ENCODE measurements at regions not wholly inside any gene's neighbourhood (a gene's known extent, or its start where the extent isn't known, plus 50 kb on each side); places are given as distances from the start of the nearest gene placed in this dataset.

GRCh38 chrX:8404926-8405325 is 59.7 kb upstream of the VCX3B start:
- Histone ChIP-seq H3K4me1 (ENCODE audit: insufficient read depth, low read length) (peaks cover 2% of the 10 kb centered on the region; the same call in 1 of the 2 replicates), H3K14ac (ENCODE audit: insufficient read depth, low read length) (no peak overlapping the region), H3T11ph (ENCODE audit: low read length) (no peak overlapping the region), H2BK12ac (ENCODE audit: insufficient read length, low read depth, low read length) (no peak overlapping the region), H3K27me3 (ENCODE audit: insufficient read depth, low read length) (no peaks in the 10 kb centered on the region), H3K56ac (ENCODE audit: insufficient read length, low read depth, low read length) (no peak overlapping the region), H3K79me2 (ENCODE audit: insufficient read depth, low read length) (no peaks in the 10 kb centered on the region), H2BK5ac (ENCODE audit: insufficient read length, low read length) (no peak overlapping the region), H3K23me2 (ENCODE audit: insufficient read length, low read depth, low read length, poor library complexity, severe bottlenecking) (no peaks in the 10 kb centered on the region), H3K4me2 (ENCODE audit: insufficient read depth, insufficient read length, low read length) (no peak overlapping the region), H2AK5ac (ENCODE audit: insufficient read length, low read length) (no peak overlapping the region), H4K91ac (ENCODE audit: insufficient read length, low read depth, low read length) (no peak overlapping the region), H3K79me1 (ENCODE audit: insufficient read depth, low read depth, low read length, poor library complexity, severe bottlenecking) (no peaks in the 10 kb centered on the region), H3K4ac (ENCODE audit: low read depth, low read length) (no peak overlapping the region), H4K5ac (ENCODE audit: insufficient read length, low read depth, low read length) (no peak overlapping the region), H3K9ac (ENCODE audit: extremely low read depth, insufficient read length, low read length) (no peak overlapping the region), H2BK20ac (ENCODE audit: low read depth, low read length, poor library complexity, severe bottlenecking) (no peak overlapping the region), H4K8ac (replicated peaks; ENCODE audit: insufficient read length, low read depth, low read length) (no peak overlapping the region), H2BK120ac (ENCODE audit: low read depth, low read length, poor library complexity, severe bottlenecking) (no peak overlapping the region), H3K23ac (ENCODE audit: insufficient read length, low read depth, low read length) (no peak overlapping the region), H2AFZ (ENCODE audit: low read length) (no peak overlapping the region), H3K9me3 (ENCODE audit: control insufficient read depth, low read depth, low read length) (no peaks in the 10 kb centered on the region), H3K27ac (ENCODE audit: insufficient read length, low read depth, low read length) (no peak overlapping the region), H2BK15ac (ENCODE audit: low read depth, low read length) (no peak overlapping the region), H4K20me1 (ENCODE audit: control insufficient read depth, insufficient read depth, insufficient read length) (no peaks in the 10 kb centered on the region), H3K18ac (ENCODE audit: insufficient read length, low read depth, low read length) (no peak overlapping the region)
- no peak overlapping the region for H3K27ac Mint-ChIP-seq
- no peak overlapping the region for H3K4me3 Mint-ChIP-seq
- peaks cover 6 to 7% of the 10 kb centered on the region in 2 experiments; a peak in 3 of 4 replicates for H3K4me1 Mint-ChIP-seq
- no peak for TF ChIP-seq CTCF (conservative IDR thresholded peaks at IDR 0.05)
- no peak for DNase-seq
- H3K27me3 Mint-ChIP-seq (ENCODE audit: low read depth), result no peaks in the 10 kb centered on the region
- H3K36me3 Mint-ChIP-seq (ENCODE audit: insufficient read depth in 1 of 3, low read depth in 3 of 3), result 0 out of 7 replicates have a peak, but pooled peaks cover 0 to 4% (median 0%) of the 10 kb centered on the region in 3 experiments
- WGBS (ENCODE audit: extremely low coverage, insufficient read length, low lambda C conversion rate), result no CpG with 5 or more reads among the region's 2 CpGs
- H3K9me3 Mint-ChIP-seq, result peaks cover 0 to 4% of the 10 kb centered on the region in 2 experiments; a peak in 3 of 5 replicates

All from H9 (cell line).